HG02870 (cell line): ENCODE measurements at regions not wholly inside any gene's neighbourhood (a gene's known extent, or its start where the extent isn't known, plus 50 kb on each side); places are given as distances from the start of the nearest gene placed in this dataset.
"Not testable (repeated sequence)": the region's sequence is repeated elsewhere in the genome, so short reads cannot be mapped to it uniquely, and the experiment has no call there.

Experiments used
- ATAC-seq: cut with Tn5 transposase; IDR thresholded peaks from one replicate; pipeline ENCODE4 v1.9.1; 2021; ENCODE audit warnings: mild to moderate bottlenecking, moderate library complexity; ENCODE audit not compliant: unreplicated experiment

- no peak for ATAC-seq
Measured at GRCh38 chr13:81275666-81276258, 934.8 kb upstream of the SPRY2 start.

- ATAC-seq: no peak
Measured at GRCh38 chr13:81247711-81248110, 906.8 kb upstream of the SPRY2 start.

GRCh38 chr13:81246556-81246955 is 905.6 kb upstream of the SPRY2 start:
- no peak for ATAC-seq

- no peak for ATAC-seq
Measured at GRCh38 chr13:81244011-81244410, 903.1 kb upstream of the SPRY2 start.

GRCh38 chr13:81230386-81230785 is 889.5 kb upstream of the SPRY2 start:
- ATAC-seq: no peak

GRCh38 chr13:81226830-81227229 is 885.9 kb upstream of the SPRY2 start:
- ATAC-seq: not testable (repeated sequence)

- no peak for ATAC-seq
Measured at GRCh38 chr13:81224209-81224833, 883.4 kb upstream of the SPRY2 start.

- ATAC-seq: no peak
Measured at GRCh38 chr13:81223778-81224177, 882.9 kb upstream of the SPRY2 start.

GRCh38 chr13:81211713-81212112 is 870.8 kb upstream of the SPRY2 start:
- ATAC-seq: no peak

GRCh38 chr13:81207636-81208035 is 866.7 kb upstream of the SPRY2 start:
- no peak for ATAC-seq

GRCh38 chr13:81207231-81207630 is 866.3 kb upstream of the SPRY2 start:
- no peak for ATAC-seq

GRCh38 chr13:81203783-81204182 is 862.9 kb upstream of the SPRY2 start:
- no peak for ATAC-seq

- ATAC-seq: no peak
Measured at GRCh38 chr13:81199956-81200355, 859.0 kb upstream of the SPRY2 start.

- no peak for ATAC-seq
Measured at GRCh38 chr13:81197966-81198365, 857.0 kb upstream of the SPRY2 start.

GRCh38 chr13:81197483-81197882 is 856.6 kb upstream of the SPRY2 start:
- no peak for ATAC-seq

GRCh38 chr13:81194362-81194761 is 853.4 kb upstream of the SPRY2 start:
- ATAC-seq: no peak

- ATAC-seq: no peak
Measured at GRCh38 chr13:81184556-81185265, 843.8 kb upstream of the SPRY2 start.

GRCh38 chr13:81172603-81173002 is 831.7 kb upstream of the SPRY2 start:
- ATAC-seq: no peak

- peak; percentile 59 for ATAC-seq
Measured at GRCh38 chr13:81171065-81171647, 830.2 kb upstream of the SPRY2 start.

GRCh38 chr13:81163823-81164222 is 822.9 kb upstream of the SPRY2 start:
- ATAC-seq: not testable (repeated sequence)

- no peak for ATAC-seq
Measured at GRCh38 chr13:81153478-81153877, 812.6 kb upstream of the SPRY2 start.

GRCh38 chr13:81148822-81149221 is 807.9 kb upstream of the SPRY2 start:
- ATAC-seq: no peak
